Sciatic nerve (tissue), 2 donors: ENCODE measurements at regions not wholly inside any gene's neighbourhood (a gene's known extent, or its start where the extent isn't known, plus 50 kb on each side); places are given as distances from the start of the nearest gene placed in this dataset.

ENCODE experiments used
- ATAC-seq: fragments of 200-7000 bp; cut with Tn5 transposase; one replicate; pipeline ENCODE4 v1.9.1; 2020; ENCODE audit warnings: mild to moderate bottlenecking, moderate library complexity
- DNase-seq: peaks from one replicate; pipeline ENCODE4 v3.0.0-alpha.2; 2020; ENCODE audit warnings: low spot score
- intact Hi-C: fragments of 100-400 bp; cut with DNase I; formaldehyde crosslinking; loops from one replicate; pipeline ENCODE4 v1.14.2; 2022
- donor health status: DM: no; HTN: no; CAD: no.
- donor health status: DM: no; HTN: no; CAD: no.

DNA sequence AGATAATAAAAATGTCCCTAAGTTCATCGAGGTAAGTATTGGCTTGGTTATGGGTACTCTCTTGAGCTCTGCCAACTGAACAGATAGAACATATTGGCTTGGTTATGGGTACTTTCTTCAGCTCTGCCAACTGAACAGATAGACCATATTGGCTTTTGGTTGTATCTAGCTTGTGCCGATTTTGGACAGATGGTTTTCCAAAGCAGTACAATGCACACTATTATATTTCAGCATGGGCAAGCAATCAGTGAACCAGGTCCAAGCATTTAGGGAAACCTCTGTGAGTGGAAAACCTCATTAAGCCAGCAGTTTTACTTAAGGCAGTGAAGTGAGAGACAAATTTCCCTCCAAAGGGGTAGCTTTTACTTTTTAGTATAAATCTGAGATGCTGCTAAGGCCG lies 1440.5 kb upstream of the SPRY2 start:
- no peak for DNase-seq
- intact Hi-C loops: no loop called here

DNA sequence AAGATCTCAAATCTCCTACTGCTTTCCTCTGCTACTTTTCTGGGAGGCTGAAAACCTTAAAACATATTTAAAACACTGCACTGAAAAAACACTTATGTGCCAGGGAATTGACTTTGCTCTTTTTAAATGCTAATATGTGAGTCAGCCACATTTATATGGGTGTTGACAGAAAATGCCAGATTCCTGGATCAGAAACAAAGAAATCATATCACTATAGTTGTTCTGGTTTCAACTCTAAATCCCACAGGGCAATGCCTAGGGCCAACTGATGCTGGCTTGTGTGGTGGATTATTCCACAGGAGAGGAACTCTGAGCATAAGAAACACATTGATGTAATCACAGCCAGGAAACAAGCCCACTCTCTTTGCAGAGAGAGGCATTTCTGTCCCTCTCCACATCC lies 1439.0 kb upstream of the SPRY2 start:
- intact Hi-C loops: no loop called here
- ATAC-seq (no peak), DNase-seq (no peak)

More for the DNA sequence above, 1440.5 kb upstream of the SPRY2 start:
- no peak for ATAC-seq

DNA sequence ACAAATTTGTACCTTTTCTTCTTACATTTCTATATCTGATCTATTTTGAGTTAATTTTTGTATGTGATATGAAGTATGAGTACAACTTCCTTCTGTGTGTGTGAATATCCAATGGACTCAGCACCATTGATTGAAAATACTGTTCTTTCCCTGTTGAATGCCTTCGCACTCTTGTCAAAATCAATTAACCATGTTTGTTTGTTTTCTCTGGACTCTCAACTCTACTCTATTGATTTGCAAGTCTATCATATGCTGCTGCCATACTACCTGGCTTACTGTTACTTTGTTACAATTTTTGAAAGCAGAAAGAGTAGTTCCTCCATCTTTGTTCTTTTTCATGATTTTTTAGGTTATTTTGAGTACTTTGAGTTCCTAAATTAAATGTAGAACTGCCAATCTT lies 1437.4 kb upstream of the SPRY2 start:
- ATAC-seq (no peak), DNase-seq (no peak)
- intact Hi-C loops: no loop called here

DNA sequence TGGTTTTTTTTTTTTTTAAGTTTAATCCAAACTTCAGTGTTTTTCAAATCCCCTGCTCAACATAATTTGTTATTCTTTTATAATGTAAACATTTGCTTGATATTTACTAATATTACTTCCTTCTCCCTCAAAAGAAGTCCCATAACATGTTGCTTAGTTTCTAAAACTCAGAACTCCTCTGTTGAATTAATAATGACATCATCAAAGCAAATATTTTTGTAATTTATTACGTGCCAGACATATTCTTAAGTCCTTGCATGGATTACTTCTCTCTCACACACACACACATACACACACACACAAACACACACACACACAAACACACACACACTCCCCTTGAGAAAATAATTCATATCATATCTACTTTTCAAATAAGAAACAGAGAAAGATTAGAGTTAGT lies 1432.3 kb upstream of the SPRY2 start:
- intact Hi-C loops: no loop called here
- no peak for DNase-seq
- ATAC-seq: no peak

DNA sequence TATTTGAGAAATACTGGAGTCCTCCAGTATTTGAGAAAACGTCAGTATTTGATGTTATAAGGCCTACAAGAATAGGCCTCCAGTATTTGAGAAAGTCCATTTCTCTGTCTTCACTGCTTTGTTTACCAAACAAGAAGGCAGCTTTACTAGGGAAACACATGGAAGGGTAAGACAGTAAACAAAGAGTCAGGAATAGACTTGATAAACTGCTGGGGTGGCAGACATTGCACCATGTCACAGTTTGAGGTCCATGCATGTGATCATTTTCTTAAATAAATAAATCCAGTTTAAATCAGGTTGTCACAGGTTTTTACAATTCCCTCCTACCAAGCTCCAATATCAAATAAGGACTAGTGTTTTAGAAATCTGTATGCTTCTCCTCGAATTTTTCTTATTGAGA lies 1431.0 kb upstream of the SPRY2 start:
- DNase-seq (no peak), ATAC-seq (no peak)
- intact Hi-C loops: no loop called here

DNA sequence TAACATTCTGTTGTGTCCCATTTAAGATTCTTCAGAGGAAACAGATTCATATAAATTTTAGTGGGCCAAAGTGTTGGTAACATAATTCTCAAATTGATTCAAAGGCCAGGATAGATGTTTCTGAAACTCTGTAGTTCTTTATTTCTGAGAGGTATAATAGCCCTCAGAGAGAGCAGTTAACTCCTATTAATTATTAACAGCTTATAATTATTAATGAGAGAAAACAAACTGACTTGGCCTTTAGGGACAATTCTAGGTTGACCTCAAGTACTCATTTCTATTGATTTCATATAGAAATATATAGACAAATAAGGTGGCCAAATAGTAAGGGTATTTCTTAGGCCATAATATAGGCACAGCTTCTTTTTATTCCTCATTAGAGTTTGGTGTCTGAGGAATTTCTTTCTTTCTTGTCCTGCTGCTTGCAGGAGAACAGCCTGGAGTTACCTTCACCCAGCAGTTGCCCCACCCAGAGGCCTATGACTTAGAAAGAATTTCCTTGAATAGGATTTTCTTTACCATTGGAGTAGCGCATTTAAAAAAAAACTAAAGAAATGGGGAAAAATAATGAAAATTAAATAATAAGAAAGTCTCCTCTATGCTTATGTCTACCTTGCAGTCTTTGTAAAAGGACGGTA lies 1430.1 kb upstream of the SPRY2 start:
- ATAC-seq: no peak
- no peak for DNase-seq
- intact Hi-C loops: no loop called here

DNA sequence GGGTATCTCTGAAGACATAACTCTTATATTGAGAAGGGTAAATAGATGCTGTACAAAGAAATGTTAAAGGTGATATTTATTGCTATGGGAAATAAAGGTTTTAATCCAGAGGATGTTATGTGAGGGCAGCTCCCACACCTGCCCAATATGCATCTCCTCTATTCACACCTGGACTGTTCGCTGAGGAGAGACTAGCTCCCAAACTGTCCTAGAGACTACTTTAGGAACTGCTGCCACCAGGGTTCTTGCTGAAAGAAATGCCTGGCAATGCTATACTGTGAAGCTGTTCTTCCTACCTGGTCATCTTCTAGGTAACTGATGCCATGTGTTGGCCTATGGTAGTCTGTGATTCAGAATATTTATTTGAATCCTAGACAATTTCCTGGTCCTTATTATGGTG lies 1421.5 kb upstream of the SPRY2 start:
- DNase-seq (no peak), ATAC-seq (no peak)
- intact Hi-C loops: no loop called here

DNA sequence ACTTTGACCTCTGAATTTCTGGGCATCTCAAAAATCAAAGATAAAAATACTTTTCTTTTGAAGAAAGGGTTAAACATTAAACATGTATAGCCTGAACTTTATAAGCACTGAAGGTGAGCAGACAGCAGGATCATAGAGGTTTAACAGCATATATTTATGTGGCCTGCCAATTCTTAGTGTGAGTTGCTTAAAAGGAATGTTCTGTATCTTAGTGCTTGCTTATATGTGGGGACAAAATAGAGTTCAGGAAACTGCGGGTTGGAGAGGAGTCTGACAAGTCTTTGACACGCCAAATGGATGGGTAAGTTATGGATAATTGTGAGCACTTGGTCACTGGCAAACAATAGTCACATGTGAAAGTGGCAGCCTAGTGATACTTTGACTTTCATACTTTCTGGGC lies 1419.4 kb upstream of the SPRY2 start:
- DNase-seq (no peak), ATAC-seq (no peak)
- intact Hi-C loops: no loop called here

DNA sequence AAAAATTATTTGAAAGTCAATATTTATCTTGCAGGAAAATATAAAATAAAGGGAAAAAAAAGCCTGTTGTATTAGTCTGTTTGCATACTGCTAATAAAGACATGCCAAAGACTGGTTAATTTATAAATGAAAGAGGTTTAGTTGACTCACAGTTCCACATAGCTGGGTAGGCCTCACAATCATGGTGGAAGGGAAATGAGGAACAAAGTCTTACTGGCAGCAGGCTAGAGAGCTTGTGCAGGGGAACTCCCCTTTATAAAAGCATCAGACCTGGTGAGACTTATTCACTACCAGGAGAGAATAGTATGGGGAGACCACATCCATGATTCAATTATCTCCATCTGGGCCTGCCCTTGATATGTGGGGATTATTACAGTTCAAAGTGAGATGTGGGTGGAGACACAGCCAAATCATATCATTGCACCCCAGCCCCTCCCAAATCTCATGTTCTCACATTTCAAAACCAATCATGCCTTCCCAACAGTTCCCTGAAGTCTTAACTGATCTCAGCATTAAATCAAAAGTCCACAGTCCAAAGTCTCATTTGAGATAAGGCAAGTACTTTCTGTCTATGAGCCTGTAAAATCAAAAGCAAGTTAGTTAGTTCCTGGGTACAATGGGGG lies 1416.5 kb upstream of the SPRY2 start:
- intact Hi-C loops: no loop called here
- no peak for ATAC-seq

DNA sequence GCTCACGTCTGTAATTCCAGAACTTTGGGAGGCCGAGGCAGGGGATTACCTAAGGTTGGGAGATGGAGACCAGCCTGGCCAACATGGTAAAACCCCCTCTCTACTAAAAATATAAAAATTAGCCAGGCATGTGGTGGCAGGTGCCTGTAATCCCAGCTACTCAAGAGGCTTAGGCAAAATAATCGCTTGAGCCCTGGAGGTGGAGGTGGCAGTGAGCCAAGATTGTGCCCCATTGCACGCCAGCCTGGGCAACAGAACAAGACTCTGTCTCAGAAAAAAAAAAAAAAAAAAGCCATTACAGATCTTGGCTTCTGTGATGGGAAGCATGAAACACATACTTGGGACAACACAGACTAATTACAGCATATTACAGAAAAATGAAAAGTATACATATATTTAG lies 1404.5 kb upstream of the SPRY2 start:
- intact Hi-C loops: no loop called here
- ATAC-seq (no peak), DNase-seq (no peak)

More for the DNA sequence above, 1416.5 kb upstream of the SPRY2 start:
- no peak for DNase-seq

DNA sequence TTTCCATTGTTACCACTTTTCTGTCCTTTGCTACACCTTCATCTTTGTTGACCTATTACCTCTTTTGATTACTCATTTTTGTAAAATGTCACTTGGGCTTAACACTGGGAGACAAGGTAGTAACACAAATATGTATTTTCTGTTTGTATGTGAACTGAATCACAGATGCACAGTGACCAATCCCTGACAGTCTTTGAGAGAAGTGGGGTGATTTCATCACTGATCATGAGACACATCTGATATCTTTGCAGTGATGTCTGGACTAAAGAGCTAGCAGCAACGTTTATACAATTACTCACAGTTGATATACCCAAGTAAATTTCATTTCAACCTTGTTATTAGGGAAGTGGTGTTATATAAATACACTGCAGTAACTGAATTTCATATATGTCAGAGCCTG lies 1397.4 kb upstream of the SPRY2 start:
- no peak for ATAC-seq
- intact Hi-C loops: no loop called here
- DNase-seq: no peak

DNA sequence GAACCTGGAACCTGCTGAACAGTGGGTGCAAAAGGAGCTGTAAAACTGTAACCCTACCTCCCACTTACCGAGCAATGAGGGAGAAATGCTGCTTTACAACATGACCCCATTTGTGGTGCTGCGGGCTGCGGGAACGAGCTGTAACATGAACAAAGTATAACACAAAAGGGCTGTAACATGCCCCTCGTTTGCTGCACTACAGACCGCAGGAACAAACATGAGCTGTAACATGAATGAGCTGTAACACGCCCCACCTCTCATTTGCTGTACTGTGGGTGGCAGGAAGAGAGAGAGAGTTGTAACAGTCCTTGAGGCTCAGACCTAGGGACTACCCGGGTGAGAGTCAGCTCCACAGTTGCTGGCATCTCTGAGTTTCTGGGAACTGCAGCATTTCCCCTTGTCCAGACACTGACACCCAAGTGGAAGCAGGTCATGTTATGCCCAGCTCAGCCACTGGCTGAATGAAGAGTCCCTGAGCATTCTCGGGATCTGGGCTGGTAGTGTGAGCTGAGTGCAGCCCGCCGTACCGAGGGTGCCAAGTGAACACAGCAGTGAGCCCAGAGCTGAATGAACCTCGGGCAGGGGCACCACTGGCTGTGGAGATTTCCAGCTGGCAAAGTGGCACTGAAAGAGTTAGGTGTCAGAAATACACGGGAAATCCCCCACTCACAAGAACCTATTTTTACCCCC lies 1385.3 kb upstream of the SPRY2 start:
- intact Hi-C loops: no loop called here
- ATAC-seq (no peak), DNase-seq (no peak)

DNA sequence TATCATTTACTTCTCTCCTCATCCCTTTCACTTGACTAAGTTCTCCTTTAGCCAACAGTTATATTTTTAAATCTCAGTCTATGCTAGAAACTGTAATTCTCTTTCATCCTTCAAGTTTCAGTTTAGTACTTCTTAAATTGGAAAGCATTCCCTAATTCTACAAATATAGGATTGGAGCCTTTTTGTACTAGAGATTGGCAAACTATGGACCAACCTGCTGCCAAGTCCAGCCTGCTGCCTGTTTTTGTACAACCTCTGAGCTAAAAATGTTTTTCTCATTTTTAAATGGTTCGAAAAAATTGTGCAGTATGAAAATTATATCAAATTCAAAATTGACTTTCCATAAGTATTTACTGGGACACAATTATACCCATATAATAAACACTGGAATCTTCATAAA lies 1381.5 kb upstream of the SPRY2 start:
- DNase-seq (no peak), ATAC-seq (no peak)
- intact Hi-C loops: no loop called here

DNA sequence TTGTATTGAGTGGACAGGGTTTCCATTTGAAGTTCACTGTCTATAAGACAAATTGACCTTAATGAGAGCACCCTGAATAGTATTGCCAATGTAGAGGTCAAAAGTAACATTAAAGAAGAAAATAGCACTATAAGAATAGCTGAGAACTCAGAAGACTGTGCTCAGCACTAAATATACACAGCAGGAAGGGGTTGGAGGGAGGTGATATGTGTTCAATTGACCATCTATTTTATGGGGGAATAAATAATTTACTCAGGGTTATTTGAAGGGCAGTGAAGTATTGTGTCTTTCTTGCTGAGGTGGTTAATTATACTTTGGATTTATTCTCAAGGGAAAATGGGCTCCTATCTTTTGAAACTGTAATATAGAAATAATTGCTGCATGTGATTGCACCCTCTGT lies 1380.5 kb upstream of the SPRY2 start:
- DNase-seq (no peak), ATAC-seq (no peak)
- intact Hi-C loops: no loop called here

DNA sequence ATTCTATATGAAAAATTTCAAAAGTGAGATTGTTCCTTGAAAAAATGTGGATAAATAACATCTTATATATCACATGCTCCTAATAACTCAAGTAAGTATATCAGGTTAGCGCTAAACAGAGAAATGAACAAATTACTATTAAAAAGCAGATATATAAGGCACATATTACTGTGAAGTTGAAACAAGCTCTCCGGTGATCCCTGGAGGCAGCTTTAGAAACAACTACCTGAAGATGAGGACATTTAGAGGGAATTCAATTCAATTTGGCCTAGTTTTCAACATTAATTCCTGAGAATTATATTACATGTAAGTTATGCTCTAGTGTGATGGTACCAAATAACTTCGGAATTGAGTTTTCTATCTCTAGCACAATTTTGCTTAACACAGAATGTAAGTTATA lies 1373.6 kb upstream of the SPRY2 start:
- DNase-seq: no peak
- intact Hi-C loops: no loop called here
- ATAC-seq: no peak

DNA sequence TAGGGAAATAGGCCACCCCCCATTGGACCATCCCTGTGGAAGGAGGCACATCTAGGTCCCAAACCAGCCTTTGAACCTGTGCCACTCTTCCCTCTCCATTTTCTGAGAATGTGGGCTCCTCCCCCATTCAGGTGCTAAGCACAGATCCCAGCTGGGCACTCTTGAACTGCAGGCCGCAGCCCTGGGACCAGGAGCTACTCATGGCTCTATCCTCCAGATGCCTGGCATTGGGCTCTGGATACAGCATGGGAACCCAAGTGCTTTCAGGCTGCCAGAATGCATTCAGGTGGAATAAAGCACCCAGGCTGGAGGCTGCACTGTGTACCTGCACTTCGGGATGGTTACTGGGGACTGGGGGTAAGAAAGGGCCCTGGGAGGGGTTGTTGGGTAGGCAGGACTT lies 1372.3 kb upstream of the SPRY2 start:
- DNase-seq (no peak), ATAC-seq (no peak)
- intact Hi-C loops: no loop called here

DNA sequence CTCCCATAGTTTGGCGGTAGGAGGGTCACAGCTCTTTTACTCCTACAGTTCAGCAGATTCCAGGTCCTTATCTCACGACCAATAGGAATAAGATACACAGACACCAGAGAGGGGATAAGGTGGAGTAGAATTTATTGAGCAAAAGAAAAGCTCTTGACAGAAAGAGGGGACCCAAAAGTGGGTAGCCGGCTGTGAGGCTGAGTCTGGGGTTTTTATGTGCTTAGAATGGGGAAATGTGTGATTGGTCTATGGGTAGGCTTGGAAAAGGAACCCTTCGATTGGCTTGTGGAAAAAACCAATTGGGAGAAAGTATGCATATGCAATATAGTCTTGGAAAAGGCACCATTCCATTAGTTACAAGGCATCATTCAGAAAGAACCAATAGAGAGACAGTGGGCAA lies 1356.9 kb upstream of the SPRY2 start:
- DNase-seq: no peak
- no peak for ATAC-seq
- intact Hi-C loops: no loop called here

DNA sequence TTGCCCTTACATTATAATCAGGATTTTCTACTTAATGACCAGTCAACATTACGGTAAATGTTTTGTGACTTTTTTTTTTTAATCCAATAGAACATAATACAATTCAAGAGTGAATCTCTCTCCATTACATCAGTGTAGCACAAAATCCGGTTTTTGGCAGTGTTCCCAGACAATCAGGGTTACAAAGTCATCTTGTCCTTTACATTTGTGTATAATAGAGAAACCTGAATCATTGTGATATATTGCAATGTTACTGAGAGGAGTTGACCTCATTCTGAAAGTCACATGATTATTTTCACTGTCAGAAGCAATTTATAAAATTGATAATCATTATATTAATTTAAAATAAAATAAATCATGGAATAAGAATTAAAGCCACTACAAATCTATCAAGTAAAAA lies 1346.0 kb upstream of the SPRY2 start:
- DNase-seq (no peak), ATAC-seq (no peak)
- intact Hi-C loops: no loop called here

DNA sequence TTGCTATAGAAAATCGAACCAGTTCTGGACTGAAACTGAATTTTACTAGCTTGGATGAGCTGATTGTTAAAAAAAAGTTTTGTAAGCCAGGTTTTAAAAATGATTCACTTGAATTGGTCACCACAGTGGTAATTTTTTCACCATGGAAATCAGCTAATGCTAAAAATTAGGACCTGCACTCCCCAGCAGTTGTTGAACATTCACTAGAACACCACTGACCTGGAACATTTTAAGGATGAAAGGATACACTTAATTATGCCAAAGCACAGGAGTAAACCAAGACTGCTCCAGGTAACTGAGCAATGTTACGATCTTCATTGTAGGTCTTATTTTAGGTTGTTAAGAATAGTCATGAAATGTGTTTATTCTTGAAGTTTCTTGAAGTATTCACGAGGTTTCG lies 1342.6 kb upstream of the SPRY2 start:
- DNase-seq: no peak
- intact Hi-C loops: no loop called here
- no peak for ATAC-seq

DNA sequence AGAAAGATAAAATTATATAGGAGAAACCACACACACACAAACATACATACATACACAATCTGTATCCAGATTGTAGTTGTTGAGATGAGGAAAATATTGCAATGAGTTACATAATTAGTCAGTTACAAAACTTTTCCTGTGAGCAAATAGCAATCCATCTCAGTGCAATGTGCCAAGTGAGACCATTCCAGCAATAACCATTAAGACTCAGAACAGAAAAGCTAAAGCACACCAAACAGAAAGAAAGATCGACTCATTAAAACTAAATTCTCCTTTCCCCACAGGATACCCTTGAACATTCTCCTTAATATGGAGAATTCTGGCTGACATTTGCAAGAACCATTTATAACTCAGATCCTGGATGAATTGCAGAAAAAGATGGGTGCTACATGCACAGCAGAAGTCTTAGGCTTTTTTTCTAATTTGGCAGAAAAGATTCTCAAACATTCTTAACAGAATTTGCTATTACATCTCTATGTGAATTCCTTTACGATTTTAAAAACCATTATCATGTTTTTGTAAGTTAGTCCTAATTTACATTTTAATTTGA lies 1341.2 kb upstream of the SPRY2 start:
- ATAC-seq: no peak
- intact Hi-C loops: no loop called here
- no peak for DNase-seq

DNA sequence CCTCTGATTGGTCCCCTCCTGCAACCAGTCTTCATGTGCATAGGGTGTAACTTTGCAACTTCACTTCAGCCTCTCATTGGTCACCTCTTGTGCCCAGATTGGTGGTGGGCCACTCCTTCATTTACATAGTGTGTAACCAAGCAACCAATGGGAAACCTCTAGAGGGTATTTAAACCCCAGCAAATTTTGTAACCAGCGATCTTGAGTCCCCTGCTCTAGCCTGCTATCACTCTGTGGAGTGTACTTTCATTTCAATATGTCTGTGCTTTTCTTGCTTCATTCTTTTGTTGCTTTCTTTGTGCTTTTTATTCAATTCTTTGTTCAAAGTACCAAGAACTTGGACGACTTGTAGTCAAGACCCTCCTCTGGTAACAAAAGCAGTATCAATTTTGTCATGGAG lies 1336.9 kb upstream of the SPRY2 start:
- no peak for ATAC-seq
- no peak for DNase-seq
- intact Hi-C loops: no loop called here
